GM20431 (cell line): ENCODE measurements at regions not wholly inside any gene's neighbourhood (a gene's known extent, or its start where the extent isn't known, plus 50 kb on each side); places are given as distances from the start of the nearest gene placed in this dataset.
"Not testable (repeated sequence)": the region's sequence is repeated elsewhere in the genome, so short reads cannot be mapped to it uniquely, and the experiment has no call there.

Experiments used
- in situ Hi-C: fragments of 300-500 bp; cut with MseI, MboI; formaldehyde crosslinking; loops from one replicate; pipeline ENCODE4 v1.15.0; 2020; ENCODE audit warnings: low sequenced_read_pairs; ENCODE audit not compliant: unreplicated experiment

GRCh38 chr3:107461721-107462120 lies 61.0 kb upstream of the BBX start:
- in situ Hi-C loops: no loop called here

DNA sequence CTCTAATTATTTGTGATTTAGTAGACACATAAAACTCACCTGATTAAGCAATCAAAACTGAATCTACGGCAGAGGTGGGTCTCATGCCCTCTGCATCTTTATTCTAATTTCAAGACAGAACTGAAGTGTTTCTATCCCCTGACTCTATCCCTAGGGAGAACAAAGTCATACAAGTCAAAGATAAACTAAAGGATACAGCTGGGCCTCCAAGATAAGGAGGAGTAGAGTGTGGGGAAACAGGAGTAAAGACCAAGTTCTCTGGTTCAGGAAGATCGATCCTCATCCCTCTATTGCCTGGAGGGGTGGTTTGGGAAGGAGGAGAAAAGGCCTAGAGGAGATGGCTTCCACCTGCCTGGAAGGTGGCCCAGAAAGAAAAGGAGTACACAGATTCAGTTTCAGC lies 58.7 kb upstream of the BBX start:
- in situ Hi-C loops: no loop called here

GRCh38 chr3:107465064-107465631 lies 57.6 kb upstream of the BBX start:
- in situ Hi-C loops: no loop called here

- in situ Hi-C loops: no loop called here
These were observed 54.0 kb upstream of the BBX start for GRCh38 chr3:107468782-107469181.

GRCh38 chr3:107470496-107470895 lies 52.3 kb upstream of the BBX start:
- in situ Hi-C loops: not testable (repeated sequence)
